ENCODE measurements at regions not wholly inside any gene's neighbourhood (a gene's known extent, or its start where the extent isn't known, plus 50 kb on each side); places are given as distances from the start of the nearest gene placed in this dataset.

DNA sequence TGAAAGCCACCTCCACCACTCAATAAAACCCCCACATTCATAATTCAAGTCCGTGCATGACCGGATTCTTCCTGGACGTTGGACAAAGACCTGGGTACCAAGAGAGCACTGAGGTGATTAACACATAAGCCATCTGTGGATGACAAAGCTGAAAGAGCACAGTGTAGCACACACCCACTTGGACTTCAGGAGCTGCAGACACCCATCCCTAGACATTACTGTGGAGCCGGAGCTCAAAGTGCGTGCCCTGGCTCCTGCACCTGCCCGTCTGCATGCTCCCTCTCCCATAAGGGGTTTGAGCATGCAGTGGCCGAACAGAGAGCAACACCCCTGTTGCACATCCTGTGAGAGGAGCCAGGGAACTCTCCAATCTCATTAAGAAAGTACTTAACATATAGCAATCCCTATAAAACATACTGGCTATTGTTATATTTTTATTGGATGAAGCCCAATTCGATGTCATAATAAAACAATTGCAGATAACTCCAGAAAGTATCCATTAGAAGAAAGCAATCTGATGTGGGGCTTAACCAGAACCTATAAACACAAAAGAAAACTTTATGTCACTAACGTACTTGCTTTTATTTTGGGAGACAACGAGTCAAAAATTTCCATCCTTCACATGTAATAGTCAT, 1174.2 kb upstream of the C9orf72 start:
- Histone ChIP-seq H3K27me3 (no peaks in the 10 kb centered on the region), H3K4me1 (no peaks in the 10 kb centered on the region), H3K9me3 (peaks cover 0 to 4% of the 10 kb centered on the region in 2 donors), H3K4me3 (no peak overlapping the region), H3K27ac (no peak overlapping the region), H3K36me3 (no peaks in the 10 kb centered on the region)
- TF ChIP-seq, protein P1, sequence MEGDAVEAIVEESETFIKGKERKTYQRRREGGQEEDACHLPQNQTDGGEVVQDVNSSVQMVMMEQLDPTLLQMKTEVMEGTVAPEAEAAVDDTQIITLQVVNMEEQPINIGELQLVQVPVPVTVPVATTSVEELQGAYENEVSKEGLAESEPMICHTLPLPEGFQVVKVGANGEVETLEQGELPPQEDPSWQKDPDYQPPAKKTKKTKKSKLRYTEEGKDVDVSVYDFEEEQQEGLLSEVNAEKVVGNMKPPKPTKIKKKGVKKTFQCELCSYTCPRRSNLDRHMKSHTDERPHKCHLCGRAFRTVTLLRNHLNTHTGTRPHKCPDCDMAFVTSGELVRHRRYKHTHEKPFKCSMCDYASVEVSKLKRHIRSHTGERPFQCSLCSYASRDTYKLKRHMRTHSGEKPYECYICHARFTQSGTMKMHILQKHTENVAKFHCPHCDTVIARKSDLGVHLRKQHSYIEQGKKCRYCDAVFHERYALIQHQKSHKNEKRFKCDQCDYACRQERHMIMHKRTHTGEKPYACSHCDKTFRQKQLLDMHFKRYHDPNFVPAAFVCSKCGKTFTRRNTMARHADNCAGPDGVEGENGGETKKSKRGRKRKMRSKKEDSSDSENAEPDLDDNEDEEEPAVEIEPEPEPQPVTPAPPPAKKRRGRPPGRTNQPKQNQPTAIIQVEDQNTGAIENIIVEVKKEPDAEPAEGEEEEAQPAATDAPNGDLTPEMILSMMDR (IDR thresholded peaks at IDR 0.05): no peak
- intact Hi-C loops (cut with DNase I): no loop called here
- DNase-seq (ENCODE audit: low spot score in 2 of 2): no peak

DNA sequence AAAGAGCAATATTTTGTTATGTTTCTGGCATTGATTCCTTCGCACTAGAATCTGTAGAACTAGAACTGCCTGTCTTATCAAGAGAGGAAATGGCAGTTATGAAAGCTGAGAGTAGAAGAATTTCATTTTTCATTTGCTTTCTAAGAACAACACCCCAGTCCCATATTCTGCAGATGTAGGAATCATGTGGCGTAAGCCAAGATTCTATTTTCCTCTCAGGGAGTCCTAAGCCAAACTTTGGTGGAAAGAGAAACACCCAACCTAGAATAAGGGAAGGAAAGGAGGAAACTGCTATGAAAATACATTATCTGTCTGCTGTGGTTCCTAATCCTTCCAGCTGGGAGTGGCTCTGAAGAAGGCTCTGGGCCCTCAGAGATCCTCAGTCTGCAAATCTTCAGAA, 1176.9 kb upstream of the C9orf72 start:
- no peak overlapping the region for H3K4me3 ChIP-seq
- no peaks in the 10 kb centered on the region for H3K27me3 ChIP-seq
- H3K27ac ChIP-seq: no peak overlapping the region
- TF ChIP-seq, protein P1 (IDR thresholded peaks at IDR 0.05): no peak
- DNase-seq (ENCODE audit: low spot score in 2 of 2): no peak
- H3K36me3 ChIP-seq: no peaks in the 10 kb centered on the region
- intact Hi-C loops (cut with DNase I): no loop called here
- H3K9me3 ChIP-seq: no peaks in the 10 kb centered on the region
- no peaks in the 10 kb centered on the region for H3K4me1 ChIP-seq

DNA sequence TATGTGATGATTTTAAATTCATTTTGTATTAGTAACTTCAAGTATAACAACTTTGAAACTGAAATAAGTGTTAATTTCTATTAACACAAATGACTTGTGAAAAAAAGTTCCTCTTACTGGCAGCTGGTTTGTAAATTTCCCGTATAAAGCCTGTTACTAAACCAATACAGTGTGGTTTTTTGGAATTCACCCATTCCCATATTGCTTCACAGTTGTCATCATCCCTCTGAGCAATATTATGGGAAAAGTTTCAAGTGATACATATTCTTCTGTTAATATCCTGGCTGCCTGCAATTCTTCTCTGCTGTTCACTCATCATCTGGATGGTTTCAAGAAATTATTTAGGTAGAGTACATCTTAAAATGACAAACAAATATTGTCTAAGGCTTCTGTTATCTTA, 1185.1 kb upstream of the C9orf72 start:
- intact Hi-C loops (cut with DNase I): no loop called here
- no peaks in the 10 kb centered on the region for H3K9me3 ChIP-seq
- no peaks in the 10 kb centered on the region for H3K27me3 ChIP-seq
- no peaks in the 10 kb centered on the region for H3K4me1 ChIP-seq
- no peak for DNase-seq (ENCODE audit: low spot score in 2 of 2)
- no peak overlapping the region for H3K4me3 ChIP-seq
- TF ChIP-seq, protein P1 (IDR thresholded peaks at IDR 0.05): no peak
- no peaks in the 10 kb centered on the region for H3K36me3 ChIP-seq
- no peak overlapping the region for H3K27ac ChIP-seq

DNA sequence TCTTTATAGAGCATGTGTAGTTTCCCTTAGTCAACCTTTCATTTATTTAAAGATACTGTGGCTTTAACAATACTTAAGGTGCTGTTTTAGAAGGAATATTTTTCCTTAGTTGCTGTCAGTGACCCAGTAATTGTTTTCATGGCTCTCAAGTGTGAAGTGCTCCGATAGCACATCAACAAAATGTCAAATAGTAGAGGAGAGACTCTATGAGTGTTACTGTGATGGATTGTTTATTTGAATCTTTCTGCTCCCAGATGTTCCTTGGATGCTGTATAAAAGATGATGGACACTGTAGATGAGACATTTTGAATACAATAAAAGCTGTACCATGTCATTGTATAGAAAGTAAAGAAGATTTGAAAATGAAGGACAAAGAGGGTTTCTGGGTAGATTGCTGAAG, 1185.7 kb upstream of the C9orf72 start:
- Histone ChIP-seq H3K36me3 (no peaks in the 10 kb centered on the region), H3K9me3 (no peaks in the 10 kb centered on the region), H3K4me3 (no peak overlapping the region), H3K27ac (no peak overlapping the region), H3K4me1 (no peaks in the 10 kb centered on the region), H3K27me3 (no peaks in the 10 kb centered on the region)
- intact Hi-C loops (cut with DNase I): no loop called here
- no peak for DNase-seq (ENCODE audit: low spot score in 2 of 2)
- TF ChIP-seq, protein P1 (IDR thresholded peaks at IDR 0.05): no peak

DNA sequence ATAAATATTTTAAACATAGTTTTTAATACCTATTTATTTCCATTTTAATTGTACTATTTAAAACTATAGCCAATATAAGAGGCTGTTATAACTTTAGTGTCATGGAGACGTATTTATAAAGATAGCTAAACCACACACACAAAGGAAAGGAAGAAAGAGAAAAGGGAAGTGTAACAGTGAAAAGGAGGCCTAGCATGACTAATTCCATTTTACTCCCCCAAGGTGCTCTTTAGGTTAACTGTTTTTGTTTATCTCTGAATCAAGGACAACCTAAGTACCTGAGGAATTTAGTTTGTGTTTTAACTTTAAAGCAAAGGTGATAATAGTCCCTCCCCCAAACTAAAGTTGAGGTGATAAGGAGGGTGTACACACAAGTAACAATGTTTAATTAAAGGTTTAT, 1188.9 kb upstream of the C9orf72 start:
- intact Hi-C loops (cut with DNase I): no loop called here
- no peak overlapping the region for H3K27ac ChIP-seq
- H3K4me1 ChIP-seq: no peaks in the 10 kb centered on the region
- H3K9me3 ChIP-seq: no peaks in the 10 kb centered on the region
- no peaks in the 10 kb centered on the region for H3K36me3 ChIP-seq
- DNase-seq (ENCODE audit: low spot score in 2 of 2): no peak
- no peaks in the 10 kb centered on the region for H3K27me3 ChIP-seq
- TF ChIP-seq, protein P1 (IDR thresholded peaks at IDR 0.05): no peak
- no peak overlapping the region for H3K4me3 ChIP-seq

DNA sequence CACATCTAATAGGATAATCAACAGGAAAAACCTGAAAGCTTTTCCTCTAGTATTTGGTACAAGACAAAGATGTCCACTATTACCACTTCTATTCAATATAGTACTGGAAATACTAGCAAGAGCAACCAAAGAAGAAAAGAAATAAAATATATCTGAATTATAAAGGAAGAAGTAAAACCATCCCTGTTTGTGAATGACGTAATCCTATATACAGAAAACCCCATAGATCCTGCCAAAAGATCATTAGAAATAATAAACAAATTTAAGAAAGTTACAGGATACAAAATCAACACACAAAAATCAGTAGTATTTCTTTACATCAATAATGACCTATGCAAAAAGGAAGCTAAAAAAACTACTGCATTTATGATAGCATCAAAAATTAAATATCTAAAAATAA, 1191.3 kb upstream of the C9orf72 start:
- no peaks in the 10 kb centered on the region for H3K27me3 ChIP-seq
- H3K36me3 ChIP-seq: no peaks in the 10 kb centered on the region
- H3K4me3 ChIP-seq: no peak overlapping the region
- no peak overlapping the region for H3K27ac ChIP-seq
- no peaks in the 10 kb centered on the region for H3K4me1 ChIP-seq
- TF ChIP-seq, protein P1 (IDR thresholded peaks at IDR 0.05): no peak
- DNase-seq (ENCODE audit: low spot score in 2 of 2): no peak
- intact Hi-C loops (cut with DNase I): no loop called here
- H3K9me3 ChIP-seq: no peaks in the 10 kb centered on the region

Measured in ascending aorta (tissue), 2 donors.